Islet of Langerhans (tissue), 1 donor: ENCODE measurements at regions not wholly inside any gene's neighbourhood (a gene's known extent, or its start where the extent isn't known, plus 50 kb on each side); places are given as distances from the start of the nearest gene placed in this dataset.

Experiments used
- FAIRE-seq: peaks from one replicate; lab custom pipeline; 2011; peaks lifted over from hg19 to GRCh38; lab: Jason Lieb, UNC

DNA sequence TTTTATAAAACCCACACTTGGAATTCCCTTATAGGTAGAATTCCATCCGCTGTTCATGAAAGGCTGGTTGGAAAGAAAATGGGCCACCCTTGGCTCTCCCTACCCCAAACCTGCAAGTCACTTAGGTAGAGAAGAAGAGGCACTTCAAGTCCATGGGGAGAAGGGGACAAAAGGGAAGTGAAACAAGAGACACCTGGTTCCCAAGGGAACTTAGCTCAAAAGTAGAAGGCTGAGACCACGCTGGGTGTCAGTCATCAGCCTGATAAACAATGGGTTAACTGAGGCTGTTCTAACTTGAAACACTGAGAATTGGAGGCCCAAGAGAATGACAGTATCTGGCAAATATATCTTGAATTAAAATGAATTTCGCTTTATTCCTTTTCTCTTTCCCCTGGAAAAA lies 330.8 kb upstream of the NFE2L3 start:
- no peak for FAIRE-seq

DNA sequence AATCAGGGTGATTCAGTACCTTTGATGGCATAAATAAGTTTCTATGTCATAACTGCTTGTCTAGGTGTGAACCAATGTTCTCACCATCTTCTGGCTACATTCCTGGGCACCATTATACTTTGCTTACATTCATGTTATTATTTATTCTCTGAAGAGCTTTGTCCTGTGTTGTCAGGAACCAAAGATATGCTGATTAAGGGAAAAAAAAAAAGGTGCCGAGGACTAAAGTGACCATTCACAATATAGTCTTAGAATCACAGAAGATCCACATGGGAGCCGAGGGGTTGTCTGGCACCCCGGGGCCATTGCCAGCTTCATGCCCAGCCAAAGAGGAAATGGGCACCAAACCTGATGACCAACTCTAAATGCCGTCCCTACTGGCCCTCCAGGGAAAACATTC lies 329.2 kb upstream of the NFE2L3 start:
- no peak for FAIRE-seq

DNA sequence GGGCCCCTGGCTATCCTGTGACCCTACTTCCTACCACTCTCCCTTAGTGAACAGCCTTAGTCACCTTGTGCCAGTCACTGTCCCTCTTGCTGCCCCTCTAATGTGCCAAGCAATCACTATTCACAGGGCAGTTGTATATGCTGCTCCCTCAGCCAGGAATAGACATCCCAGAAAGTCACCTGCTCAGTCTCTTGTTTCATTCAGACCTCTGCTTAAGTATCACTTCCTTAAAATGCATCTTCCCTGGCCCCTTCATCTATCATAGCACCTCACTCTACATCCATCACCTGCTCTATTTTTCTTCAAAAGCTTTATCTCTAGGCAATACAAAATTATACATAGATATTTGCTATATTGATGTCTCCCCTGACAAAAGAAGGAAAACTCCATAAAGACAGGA lies 328.4 kb upstream of the NFE2L3 start:
- no peak for FAIRE-seq

DNA sequence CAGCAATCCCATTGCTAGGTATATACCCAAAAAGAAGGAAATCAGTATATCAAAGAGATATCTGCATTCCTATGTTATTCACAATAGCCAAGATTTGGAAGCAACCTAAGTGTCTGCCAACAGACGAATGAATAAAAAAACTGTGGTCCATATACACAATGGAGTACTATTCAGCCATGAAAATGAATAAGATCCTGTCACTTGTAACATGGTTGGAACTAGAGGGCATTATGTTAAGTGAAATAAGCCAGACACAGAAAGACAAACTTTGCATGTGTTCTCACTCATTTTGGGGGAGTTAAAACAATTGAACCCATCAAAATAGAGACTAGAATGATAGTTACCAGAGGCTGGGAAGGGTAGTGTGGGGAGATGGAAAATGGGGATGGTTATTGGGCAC lies 323.5 kb upstream of the NFE2L3 start:
- FAIRE-seq, result no peak

DNA sequence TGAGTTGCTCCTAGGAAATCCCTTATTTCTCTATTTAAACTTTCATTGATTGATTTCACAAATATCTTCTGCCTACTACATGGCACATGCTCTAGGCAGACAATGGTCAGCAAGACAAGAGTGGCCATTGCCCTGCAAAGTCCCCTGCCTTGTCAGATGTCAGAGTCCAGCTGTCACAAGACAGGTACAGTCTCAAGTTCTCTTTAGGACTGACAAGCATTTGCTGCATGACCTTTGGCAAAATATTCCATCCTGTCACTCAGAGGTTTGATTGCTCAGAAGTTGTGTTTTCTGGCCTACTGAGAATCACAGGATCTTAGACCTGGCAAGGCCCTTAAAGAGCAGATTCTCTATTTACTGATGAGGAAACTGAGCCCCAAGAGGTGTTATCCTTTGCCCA lies 322.3 kb upstream of the NFE2L3 start:
- no peak for FAIRE-seq

DNA sequence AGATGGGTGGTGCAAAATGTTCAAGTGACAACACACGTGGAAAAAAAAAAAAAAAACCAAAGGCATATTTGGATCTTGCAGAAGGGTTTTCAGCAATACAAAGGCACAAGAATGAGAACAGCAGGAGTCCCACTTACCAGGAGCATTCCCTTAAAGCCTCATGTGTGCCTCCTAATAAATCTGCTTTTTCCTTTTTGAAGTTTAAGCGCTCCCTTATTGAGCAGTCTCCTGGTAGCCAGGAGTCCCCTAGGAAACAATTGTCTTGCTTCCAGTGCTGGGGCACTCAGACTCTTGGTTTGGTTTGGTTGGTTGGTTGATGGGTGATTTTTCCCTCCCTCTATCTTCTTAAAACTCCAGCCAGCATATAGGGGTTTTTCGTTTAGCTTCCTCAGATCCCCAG lies 321.8 kb upstream of the NFE2L3 start:
- FAIRE-seq, result no peak

DNA sequence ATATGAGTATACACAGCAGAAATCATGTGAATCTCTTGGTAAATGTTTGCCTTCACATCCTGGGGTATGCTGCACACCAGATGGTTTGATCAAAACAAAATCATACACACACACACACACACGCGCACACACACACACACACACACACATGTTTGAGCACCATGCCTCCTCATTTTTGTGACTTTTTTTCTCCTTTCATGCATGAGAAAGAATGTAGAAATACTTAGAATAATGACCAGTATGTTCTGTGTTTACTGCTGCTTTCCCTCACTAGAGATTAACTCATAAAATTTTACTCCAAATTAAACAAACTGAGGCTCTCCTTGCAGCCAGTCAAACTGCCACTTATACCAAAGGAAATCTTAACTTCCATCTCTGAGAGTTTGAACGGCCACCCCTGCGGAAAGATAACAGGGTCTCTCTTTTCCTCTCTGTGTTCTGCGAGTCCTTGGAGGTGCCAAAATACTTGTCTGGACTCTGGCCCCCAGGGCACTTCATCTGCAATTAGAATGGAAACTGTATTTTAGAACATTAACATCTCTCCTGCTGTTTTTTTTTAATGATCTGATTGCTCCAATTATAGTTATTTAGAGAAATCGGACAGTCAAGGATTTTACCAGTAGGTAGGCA lies 320.8 kb upstream of the NFE2L3 start:
- no peak for FAIRE-seq

DNA sequence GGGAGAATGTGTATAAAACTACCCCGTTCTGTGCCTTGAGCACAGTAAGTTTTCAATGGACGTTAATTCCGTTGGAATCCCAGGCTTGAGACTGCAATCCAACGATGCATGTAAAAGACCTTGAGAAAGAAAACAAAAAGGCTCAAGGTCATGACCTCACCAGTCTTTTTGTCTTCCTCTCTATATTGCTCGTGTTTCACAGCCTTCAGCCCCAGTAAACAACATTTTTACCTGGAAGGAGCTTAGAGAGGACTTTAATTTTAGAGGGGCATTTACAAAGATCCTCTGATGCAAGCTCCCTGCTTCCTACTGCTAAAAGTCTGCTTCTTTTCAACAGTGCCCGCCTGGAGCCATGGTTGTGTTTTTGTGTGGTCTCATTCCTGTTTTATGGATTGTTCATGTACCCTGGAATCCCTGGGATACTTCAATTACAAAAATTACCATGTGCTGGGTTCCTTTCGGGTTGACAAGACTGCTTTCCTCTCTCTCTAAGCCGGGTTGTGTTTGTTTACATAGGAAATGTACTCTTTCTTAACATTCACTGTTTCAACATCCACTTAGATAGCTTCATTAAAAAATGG lies 320.1 kb upstream of the NFE2L3 start:
- no peak for FAIRE-seq

DNA sequence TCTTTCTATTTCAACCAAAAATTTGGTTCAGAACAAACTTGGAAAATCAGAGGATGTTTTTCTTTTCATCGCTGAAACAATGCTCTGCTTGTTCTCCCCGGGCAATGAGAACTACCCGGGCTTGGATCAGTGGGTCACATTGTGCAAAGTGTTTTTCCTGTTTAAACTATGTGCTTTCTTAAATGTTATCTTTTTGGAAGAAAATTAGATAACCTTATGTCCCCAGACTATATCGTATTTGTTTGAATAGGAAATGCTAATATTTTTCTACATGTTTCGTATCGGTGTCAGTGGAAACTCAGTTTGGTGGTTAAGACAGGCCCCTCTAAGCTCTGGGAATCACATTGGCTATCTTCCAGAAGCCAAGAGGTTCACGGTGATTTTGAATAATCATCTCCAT lies 319.5 kb upstream of the NFE2L3 start:
- no peak for FAIRE-seq

DNA sequence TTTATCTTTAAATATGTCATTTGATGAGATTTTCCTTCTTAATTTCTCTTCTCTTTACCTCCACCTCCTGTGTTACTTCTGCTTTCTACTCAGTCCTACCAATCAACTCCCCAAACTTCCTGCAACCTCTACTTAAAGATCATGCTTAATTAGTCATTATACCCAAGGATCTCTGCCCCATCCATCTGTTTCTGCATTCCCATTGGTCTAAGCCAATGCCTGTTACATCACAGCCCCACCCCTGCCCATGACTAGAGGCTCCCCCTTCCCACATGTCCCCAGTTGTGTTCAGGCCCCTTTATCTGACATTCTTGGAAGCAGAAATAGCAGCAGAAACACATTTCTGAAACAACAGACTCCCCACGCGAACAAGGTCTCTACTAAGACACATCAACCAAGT lies 319.1 kb upstream of the NFE2L3 start:
- FAIRE-seq, result no peak

DNA sequence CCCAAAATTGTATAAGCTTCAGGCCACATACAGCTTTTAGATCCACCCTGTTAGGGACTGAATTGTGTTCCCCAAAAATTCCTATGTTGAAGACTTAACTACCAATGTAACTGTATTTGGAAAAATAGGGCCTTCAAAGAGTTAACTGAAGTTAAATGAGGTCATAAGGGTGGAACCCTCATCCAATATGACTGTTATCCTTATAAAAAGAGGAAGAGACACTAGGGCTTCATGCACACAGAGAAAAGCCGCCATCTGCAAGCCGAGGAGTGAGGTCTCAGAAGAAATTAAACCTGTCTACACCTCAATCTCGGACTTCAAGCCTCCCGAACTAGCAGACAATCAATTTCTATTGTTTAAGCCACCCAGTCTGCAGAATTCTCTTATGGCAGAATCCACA lies 317.9 kb upstream of the NFE2L3 start:
- no peak for FAIRE-seq

DNA sequence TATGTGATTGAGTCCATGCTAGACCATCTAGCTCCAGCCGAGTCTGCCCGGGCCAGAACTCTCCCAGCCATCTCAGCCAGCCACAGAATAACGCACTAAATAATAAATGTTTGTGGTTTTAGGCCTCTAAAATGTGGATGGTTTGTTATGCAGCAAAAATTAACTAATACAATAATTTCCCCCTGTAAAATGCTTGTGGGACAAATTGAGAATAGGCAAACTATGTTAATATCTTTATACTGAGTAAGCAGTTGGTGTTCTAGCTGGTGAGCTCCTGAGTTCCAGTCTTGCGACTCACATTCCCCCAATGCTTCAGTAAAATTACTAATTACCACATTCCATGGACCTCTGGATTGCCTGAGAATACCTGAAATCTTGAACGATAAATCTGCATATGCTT lies 316.8 kb upstream of the NFE2L3 start:
- FAIRE-seq, result no peak

DNA sequence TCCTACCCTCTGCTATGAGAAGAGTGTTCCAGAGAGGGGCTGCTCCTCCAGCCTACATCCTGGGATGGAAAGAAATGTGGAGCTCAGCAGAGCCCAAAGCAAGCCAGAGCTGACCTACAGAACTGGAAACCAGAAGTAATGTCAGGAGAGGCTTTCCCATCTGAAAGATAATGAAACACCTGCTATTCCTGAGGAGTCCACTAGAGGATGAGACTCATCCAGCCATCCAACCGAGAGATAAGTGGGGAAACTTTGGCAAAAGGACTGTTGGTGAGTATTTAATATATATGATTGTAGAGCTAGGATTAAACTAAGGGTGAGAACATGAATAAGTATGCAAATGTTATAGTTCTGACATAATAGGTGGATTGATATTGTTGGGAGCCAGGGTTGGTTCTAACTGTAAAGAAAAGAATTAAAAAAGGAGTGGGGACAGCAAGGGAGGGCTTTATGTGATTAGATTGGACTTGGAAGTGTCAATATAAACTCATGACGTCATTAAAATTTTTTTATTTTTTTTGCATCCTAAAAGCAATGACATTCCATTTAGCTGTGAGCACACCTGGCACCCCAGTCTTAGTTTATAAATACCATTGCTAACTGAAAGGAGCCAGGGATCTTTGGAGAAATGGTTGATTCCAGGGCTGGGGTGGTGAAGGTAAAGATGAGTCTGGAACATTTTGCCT lies 312.8 kb upstream of the NFE2L3 start:
- FAIRE-seq, result no peak

DNA sequence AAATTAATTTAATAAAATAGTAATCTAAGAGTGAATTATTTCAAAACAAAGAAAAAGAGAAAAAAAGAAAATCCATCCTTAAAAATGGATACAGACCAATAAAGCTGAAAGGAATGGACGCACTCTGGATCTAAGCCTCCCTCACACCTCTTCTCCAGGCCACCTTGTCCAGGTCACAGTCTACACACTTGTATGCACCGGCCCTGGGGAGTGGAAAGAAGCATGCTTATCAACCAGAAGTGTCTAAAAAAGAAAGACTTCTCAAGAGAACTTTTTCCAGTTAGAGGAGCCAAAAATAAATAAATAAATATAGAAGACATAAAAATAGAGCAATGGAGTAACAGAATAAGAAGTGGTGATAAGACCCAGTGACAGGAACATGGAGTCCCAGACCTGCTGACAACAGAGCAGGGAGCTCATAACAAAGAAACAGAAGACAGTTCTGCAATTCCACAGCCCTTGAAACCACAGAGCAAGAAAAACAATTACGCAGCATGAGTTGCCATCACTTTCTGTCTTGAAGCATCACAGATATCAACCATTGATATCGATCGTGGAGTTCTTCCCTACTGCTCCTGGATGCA lies 311.7 kb upstream of the NFE2L3 start:
- no peak for FAIRE-seq

DNA sequence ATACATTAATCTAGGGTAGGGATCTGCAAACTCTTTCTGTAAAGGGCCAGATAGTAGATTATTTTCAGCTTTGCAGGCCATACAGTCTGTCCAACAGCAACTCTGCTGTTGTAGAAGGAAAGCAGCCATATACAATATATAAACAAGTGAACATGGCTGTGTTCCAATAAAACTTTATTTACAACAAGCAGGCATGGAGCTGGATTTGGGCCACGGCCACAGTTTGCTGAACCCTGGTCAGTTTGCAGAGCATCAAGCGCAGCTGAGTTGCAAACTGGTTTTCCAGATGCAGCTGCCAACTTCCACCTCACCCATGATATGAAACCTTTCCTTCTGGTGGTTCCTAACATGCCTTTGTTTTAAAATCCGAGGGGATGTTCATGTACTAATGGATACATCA lies 310.4 kb upstream of the NFE2L3 start:
- no peak for FAIRE-seq

DNA sequence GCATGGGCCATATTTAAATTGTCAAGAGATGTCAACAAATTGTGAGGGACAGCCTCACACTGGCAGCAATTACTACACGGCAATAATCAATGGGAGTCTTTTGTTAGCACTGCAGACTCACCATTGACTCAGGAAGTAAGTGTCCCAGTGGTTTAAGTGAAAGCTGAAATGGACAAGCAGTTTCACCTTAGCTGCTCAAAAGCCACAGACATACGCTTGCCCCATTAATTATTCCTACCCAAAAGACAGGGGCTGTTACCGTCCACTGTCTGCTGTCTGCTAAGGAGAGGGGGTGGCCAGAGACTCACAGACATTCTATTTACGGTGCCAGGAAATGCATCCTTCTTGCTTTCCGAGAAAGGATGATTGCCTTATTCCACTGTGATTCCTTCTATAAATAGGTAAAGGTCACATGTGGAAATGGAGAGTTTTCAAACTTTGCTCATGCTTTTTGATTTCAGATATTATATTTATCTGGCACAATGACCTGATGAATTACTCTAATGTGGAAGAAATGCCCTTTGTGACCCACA lies 309.7 kb upstream of the NFE2L3 start:
- no peak for FAIRE-seq

DNA sequence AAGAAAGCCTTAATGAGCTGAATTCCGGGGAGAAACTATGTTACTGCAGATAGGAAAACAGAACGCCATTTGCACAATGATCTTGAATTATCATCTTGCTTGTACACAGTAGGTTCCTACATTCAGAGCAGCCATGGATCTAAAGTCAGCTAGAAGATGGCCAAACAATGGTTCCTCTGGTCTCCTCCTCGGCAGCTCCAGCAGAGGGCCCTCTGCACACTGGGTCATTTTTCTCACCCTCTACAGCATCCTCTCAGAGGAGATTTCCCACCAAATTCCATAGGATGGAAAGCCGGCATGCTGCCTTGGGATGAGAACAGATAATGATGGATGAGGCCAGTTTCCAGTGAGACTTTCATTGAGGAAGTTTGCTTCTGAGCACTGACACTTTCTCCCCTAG lies 308.5 kb upstream of the NFE2L3 start:
- FAIRE-seq, result no peak

DNA sequence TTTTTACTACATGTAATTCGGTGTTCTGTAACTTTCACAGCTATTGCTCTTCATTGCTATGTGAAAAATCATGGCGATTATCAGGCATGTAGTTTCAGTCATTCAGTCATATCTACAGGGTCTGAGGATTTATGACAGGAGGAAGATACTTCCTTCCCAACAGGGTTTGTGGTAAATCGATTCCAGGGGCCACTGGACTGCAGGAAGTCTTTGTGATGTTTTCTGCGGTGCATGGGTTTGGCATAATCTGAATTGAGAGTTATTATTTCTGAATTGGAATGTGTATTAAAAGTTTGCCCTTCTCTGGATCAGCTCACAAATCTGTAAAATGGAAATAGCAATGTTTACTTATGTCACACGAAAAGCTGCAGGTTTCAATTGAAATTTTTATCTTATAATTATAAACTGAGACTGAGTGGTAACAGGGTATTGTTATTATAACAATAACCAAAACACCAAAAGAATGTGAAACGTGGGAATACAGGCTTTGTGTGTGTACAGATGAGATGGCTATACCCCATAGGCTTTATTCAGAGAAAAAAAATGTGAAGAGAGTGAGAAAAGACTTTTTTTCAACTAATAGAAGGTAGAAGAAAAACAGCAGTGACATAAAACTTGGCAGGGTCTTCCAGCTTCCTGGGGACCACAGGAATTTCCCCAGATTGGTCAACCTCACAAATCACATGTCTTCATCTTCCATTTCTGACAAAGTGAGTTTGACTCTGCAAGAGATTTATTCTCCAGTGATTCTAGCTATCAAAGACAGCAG lies 307.7 kb upstream of the NFE2L3 start:
- no peak for FAIRE-seq

DNA sequence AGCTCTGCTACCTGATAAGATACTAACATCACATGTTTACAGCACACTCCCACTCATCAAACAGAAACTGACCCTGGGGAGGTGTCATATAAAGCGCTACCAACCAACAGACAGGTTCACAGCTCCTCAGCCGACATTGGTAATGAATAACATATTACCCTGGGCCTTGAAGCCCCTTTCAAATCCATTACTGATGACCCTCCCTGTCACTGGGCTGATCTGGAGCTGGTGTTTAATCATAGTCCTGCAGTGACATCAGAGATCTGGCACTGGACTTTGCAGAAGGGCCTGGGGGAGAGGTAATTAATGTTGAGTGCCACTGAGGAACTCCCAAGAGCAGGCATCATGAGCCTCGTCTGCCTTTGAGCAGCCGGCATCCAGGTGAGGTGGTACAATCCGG lies 306.5 kb upstream of the NFE2L3 start:
- no peak for FAIRE-seq

DNA sequence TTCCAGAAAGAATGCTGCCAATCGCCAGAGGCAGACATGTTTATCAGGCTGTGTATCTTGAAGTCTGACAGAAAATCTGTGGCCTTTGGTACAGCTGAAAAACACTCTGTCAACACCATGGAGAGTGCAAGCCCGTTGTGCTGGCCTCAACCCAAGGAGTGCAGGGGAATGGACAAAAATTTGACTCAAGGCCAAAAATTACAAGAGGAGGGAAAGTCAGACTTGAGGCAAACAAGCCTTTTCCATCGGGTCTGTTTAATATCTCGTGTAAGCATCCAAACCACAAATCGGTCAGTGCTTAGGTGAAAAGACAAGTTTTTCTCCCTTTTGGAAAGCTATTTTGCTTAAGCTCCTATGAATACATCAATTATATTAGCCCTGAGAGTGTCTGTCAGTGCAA lies 305.3 kb upstream of the NFE2L3 start:
- no peak for FAIRE-seq

DNA sequence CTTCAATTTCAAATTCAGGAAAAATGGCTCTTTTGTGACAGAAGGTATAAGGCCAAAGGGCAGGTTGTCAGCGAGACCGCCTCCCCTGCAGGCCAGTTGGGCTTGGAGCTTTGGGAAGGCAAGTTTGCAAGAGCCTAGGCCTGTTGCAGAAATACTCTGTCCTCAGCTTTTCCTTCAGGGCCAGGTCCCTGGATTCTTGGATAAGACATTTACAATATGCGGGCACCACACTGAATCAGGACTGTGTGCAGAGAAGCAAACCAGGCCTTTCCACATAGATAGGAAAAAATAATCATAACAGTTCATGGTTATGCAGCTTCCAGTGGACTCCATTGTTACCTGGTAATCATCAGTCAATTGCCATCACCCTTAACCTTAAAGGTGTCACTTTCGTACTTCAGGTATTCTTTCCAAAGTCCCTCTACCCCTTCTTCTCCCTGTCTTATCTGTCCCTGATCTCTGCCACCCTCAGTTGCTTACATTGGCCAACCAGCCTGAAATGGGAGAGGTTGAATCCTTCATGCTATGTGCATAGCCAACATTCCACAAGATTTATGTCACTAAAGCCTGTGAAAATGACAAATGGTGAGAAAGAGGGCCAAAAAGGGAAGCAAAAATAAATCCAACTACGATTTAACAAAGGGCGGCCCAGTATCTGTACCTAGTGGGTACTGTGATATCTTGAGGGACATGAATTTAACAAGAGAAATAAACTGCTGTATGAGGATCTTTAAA lies 304.5 kb upstream of the NFE2L3 start:
- no peak for FAIRE-seq
